Erythroblast (primary cell): ENCODE measurements at regions not wholly inside any gene's neighbourhood (a gene's known extent, or its start where the extent isn't known, plus 50 kb on each side); places are given as distances from the start of the nearest gene placed in this dataset.

ENCODE experiments used
- GATA1 ChIP-seq: IDR thresholded peaks from 2 replicates; pipeline ENCODE4 v1.6.1; 2011; ENCODE audit warnings: low read depth, mild to moderate bottlenecking, control low read depth, low read length, moderate library complexity
- POLR2A ChIP-seq: IDR thresholded peaks from 2 replicates; pipeline ENCODE4 v1.6.1; 2011; ENCODE audit warnings: mild to moderate bottlenecking, low read length

GRCh38 chr17:79464318-79465010, 146.4 kb downstream of the RBFOX3 start:
- no peak for TF ChIP-seq POLR2A
- TF ChIP-seq GATA1: no peak
